GM23338 (cell line): ENCODE measurements at regions not wholly inside any gene's neighbourhood (a gene's known extent, or its start where the extent isn't known, plus 50 kb on each side); places are given as distances from the start of the nearest gene placed in this dataset.

Experiments
- ATAC-seq: fragments of 200-7000 bp; cut with Tn5 transposase; 3 replicates; pipeline ENCODE4 v1.9.1; 2020
- DNase-seq: peaks from one replicate; pipeline ENCODE4 v3.0.0-alpha.2; 2015; ENCODE audit warnings: low spot score
- H2AFZ ChIP-seq: fragments of 200-600 bp; sonication (generic); 2 replicates; pipeline ENCODE4 v1.8.0; 2016; ENCODE audit warnings: antibody characterized with exemption, mild to moderate bottlenecking, moderate library complexity
- H3F3A ChIP-seq: fragments of 200-600 bp; sonication (generic); replicated peaks from 2 replicates; pipeline ENCODE4 v1.8.0; 2017; ENCODE audit warnings: antibody characterized with exemption, mixed run types, low read depth
- H3K27ac ChIP-seq: fragments of 200-600 bp; sonication (generic); 2 replicates; pipeline ENCODE4 v1.6.1; 2016; ENCODE audit warnings: low read depth
- H3K27me3 ChIP-seq: fragments of 200-600 bp; sonication (generic); 2 replicates; pipeline ENCODE4 v1.8.0; 2016; ENCODE audit warnings: mild to moderate bottlenecking, mixed run types, moderate library complexity; ENCODE audit not compliant: insufficient read depth
- H3K36me3 ChIP-seq: fragments of 200-600 bp; sonication (generic); 2 replicates; pipeline ENCODE4 v1.8.0; 2016; ENCODE audit warnings: mild to moderate bottlenecking; ENCODE audit not compliant: insufficient read depth
- H3K4me1 ChIP-seq: fragments of 200-600 bp; sonication (generic); 2 replicates; pipeline ENCODE4 v1.8.0; 2016; ENCODE audit warnings: mild to moderate bottlenecking, moderate library complexity; ENCODE audit not compliant: insufficient read depth
- H3K4me2 ChIP-seq: fragments of 200-600 bp; sonication (generic); 2 replicates; pipeline ENCODE4 v1.7.1; 2017; ENCODE audit warnings: mixed run types
- H3K4me3 ChIP-seq: fragments of 200-600 bp; sonication (generic); 2 replicates; pipeline ENCODE4 v1.6.1; 2016; ENCODE audit warnings: mixed run types
- H3K79me2 ChIP-seq: fragments of 200-600 bp; sonication (generic); replicated peaks from 2 replicates; pipeline ENCODE4 v1.8.0; 2017; ENCODE audit warnings: mild to moderate bottlenecking; ENCODE audit not compliant: insufficient read depth
- H3K9me2 ChIP-seq: fragments of 200-600 bp; sonication (generic); 2 replicates; pipeline ENCODE4 v1.8.0; 2017; ENCODE audit not compliant: insufficient read depth
- H4K20me1 ChIP-seq: fragments of 200-600 bp; sonication (generic); replicated peaks from 2 replicates; pipeline ENCODE4 v1.8.0; 2017; ENCODE audit warnings: mild to moderate bottlenecking; ENCODE audit not compliant: insufficient read depth
- H3K27ac Mint-ChIP-seq: 2 replicates; pipeline ENCODE4 v1.8.0; 2020; ENCODE audit warnings: inconsistent platforms, mild to moderate bottlenecking, moderate library complexity, mixed read lengths
- H3K27me3 Mint-ChIP-seq: 3 replicates; pipeline ENCODE4 v1.8.0; 2022; ENCODE audit warnings: low read depth, mild to moderate bottlenecking, moderate library complexity, mixed read lengths, inconsistent platforms; ENCODE audit not compliant: insufficient read depth, poor library complexity
- H3K36me3 Mint-ChIP-seq: 3 replicates; pipeline ENCODE4 v1.8.0; 2021; ENCODE audit warnings: low read depth, mild to moderate bottlenecking, inconsistent platforms, moderate library complexity, mixed read lengths
- H3K4me1 Mint-ChIP-seq: 3 replicates; pipeline ENCODE4 v1.8.0; 2020; ENCODE audit warnings: mild to moderate bottlenecking, inconsistent platforms, mixed read lengths
- H3K4me3 Mint-ChIP-seq: 3 replicates; pipeline ENCODE4 v1.8.0; 2021; ENCODE audit warnings: moderate library complexity, mild to moderate bottlenecking, inconsistent platforms, mixed read lengths
- H3K9me3 Mint-ChIP-seq: 3 replicates; pipeline ENCODE4 v1.8.0; 2020; ENCODE audit warnings: moderate library complexity, mild to moderate bottlenecking, inconsistent platforms, mixed read lengths
- CREB1 ChIP-seq: fragments of 250-450 bp; sonication (Bioruptor Pico); IDR thresholded peaks from 2 replicates; pipeline ENCODE4 v1.5.0; 2020; ENCODE audit warnings: low read depth, mild to moderate bottlenecking, moderate library complexity
- CTCF ChIP-seq, 2 experiments: fragments of 200-600 bp in 1 of 2; sonication (generic) in 1 of 2; conservative IDR thresholded peaks; 2 replicates each; pipeline versions ENCODE4 v1.5.1 to v1.6.1; 2016 to 2017; ENCODE audit warnings: antibody characterized with exemption in 2 of 2, low read depth in 2 of 2, mild to moderate bottlenecking in 2 of 2, moderate library complexity in 1 of 2
- ETS1 ChIP-seq: IDR thresholded peaks from 2 replicates; pipeline ENCODE4 v1.6.1; 2016; ENCODE audit warnings: antibody characterized with exemption
- EZH2 ChIP-seq: fragments of 200-600 bp; sonication (generic); IDR thresholded peaks from one replicate; pipeline ENCODE4 v1.8.0; 2017; ENCODE audit warnings: antibody characterized with exemption, mild to moderate bottlenecking, low read depth; ENCODE audit not compliant: unreplicated experiment
- EZH2phosphoT487 ChIP-seq: fragments of 200-600 bp; sonication (generic); IDR thresholded peaks from one replicate; pipeline ENCODE4 v1.8.1; 2018; ENCODE audit warnings: antibody characterized with exemption; ENCODE audit not compliant: unreplicated experiment
- JUNB ChIP-seq: IDR thresholded peaks from one replicate; pipeline ENCODE4 v1.6.1; 2016; ENCODE audit warnings: antibody characterized with exemption; ENCODE audit not compliant: unreplicated experiment
- NANOG ChIP-seq: IDR thresholded peaks from 2 replicates; pipeline ENCODE4 v1.6.1; 2016; ENCODE audit warnings: antibody characterized with exemption, borderline replicate concordance
- POLR2AphosphoS5 ChIP-seq: IDR thresholded peaks from 2 replicates; pipeline ENCODE4 v1.6.1; 2016; ENCODE audit warnings: antibody characterized with exemption, low read depth
- STAT1 ChIP-seq: IDR thresholded peaks from one replicate; pipeline ENCODE4 v1.6.1; 2016; ENCODE audit warnings: antibody characterized with exemption; ENCODE audit not compliant: unreplicated experiment
- ZNF114 ChIP-seq: fragments of 250-450 bp; sonication (Bioruptor Pico); IDR thresholded peaks from 2 replicates; pipeline ENCODE4 v1.5.0; 2020; ENCODE audit warnings: mild to moderate bottlenecking, moderate library complexity
- ZNF462 ChIP-seq: fragments of 250-450 bp; sonication (Bioruptor Pico); IDR thresholded peaks from 2 replicates; pipeline ENCODE4 v1.5.0; 2020; ENCODE audit warnings: mild to moderate bottlenecking, moderate library complexity

- TF ChIP-seq NANOG (no peak), POLR2AphosphoS5 (no peak), ZNF462 (CRISPR knock-in tag) (no peak), EZH2phosphoT487 (no peak), EZH2 (no peak), CREB1 (CRISPR knock-in tag) (no peak), JUNB (no peak), ETS1 (no peak), STAT1 (no peak), CTCF (conservative IDR thresholded peaks at IDR 0.05; ENCODE audit: low read depth in 2 of 2) (no peak), ZNF114 (CRISPR knock-in tag) (no peak)
- no peaks in the 10 kb centered on the region for H3K27me3 ChIP-seq
- no peaks in the 10 kb centered on the region for H3K36me3 ChIP-seq
- no peaks in the 10 kb centered on the region for H3F3A ChIP-seq
- peaks cover 8% of the 10 kb centered on the region; the same call in 1 of the 2 replicates for H3K9me2 ChIP-seq
- no peak overlapping the region for H3K27ac Mint-ChIP-seq
- H3K9me3 Mint-ChIP-seq, result no peaks in the 10 kb centered on the region
- DNase-seq (no peak), ATAC-seq (no peak)
- no peaks in the 10 kb centered on the region for H3K36me3 Mint-ChIP-seq
- H3K79me2 ChIP-seq, result no peaks in the 10 kb centered on the region
- H3K4me1 Mint-ChIP-seq, result peaks cover 5% of the 10 kb centered on the region; the same call in 2 of the 3 replicates
- no peak overlapping the region for H3K27ac ChIP-seq
- H3K4me3 ChIP-seq, result no peak overlapping the region
- H2AFZ ChIP-seq, result no peak overlapping the region
- no peaks in the 10 kb centered on the region for H3K27me3 Mint-ChIP-seq
- no peaks in the 10 kb centered on the region for H3K4me1 ChIP-seq
- no peaks in the 10 kb centered on the region for H4K20me1 ChIP-seq
- no peak overlapping the region for H3K4me2 ChIP-seq
- H3K4me3 Mint-ChIP-seq, result no peak overlapping the region
These were observed 235.9 kb upstream of the FAM174A start for GRCh38 chr5:100299261-100299660.
